HFFc6 (cell line): ENCODE measurements at regions not wholly inside any gene's neighbourhood (a gene's known extent, or its start where the extent isn't known, plus 50 kb on each side); places are given as distances from the start of the nearest gene placed in this dataset.

Experiments used
- DNase-seq: peaks from one replicate; pipeline ENCODE4 v3.0.0-alpha.2; 2018
- H3K27ac Mint-ChIP-seq: 2 replicates; pipeline ENCODE4 v1.8.0; 2020; ENCODE audit warnings: mild to moderate bottlenecking, mixed read lengths
- H3K27me3 Mint-ChIP-seq: 2 replicates; pipeline ENCODE4 v1.8.0; 2021; ENCODE audit warnings: mild to moderate bottlenecking, moderate library complexity, mixed read lengths; ENCODE audit not compliant: insufficient read depth
- H3K36me3 Mint-ChIP-seq: 2 replicates; pipeline ENCODE4 v1.8.0; 2021; ENCODE audit warnings: low read depth, mixed read lengths
- H3K4me1 Mint-ChIP-seq: 2 replicates; pipeline ENCODE4 v1.8.0; 2020; ENCODE audit warnings: low read depth, mixed read lengths
- H3K4me3 Mint-ChIP-seq: 2 replicates; pipeline ENCODE4 v1.8.0; 2020; ENCODE audit warnings: mild to moderate bottlenecking, moderate library complexity, mixed read lengths
- H3K9me3 Mint-ChIP-seq: 2 replicates; pipeline ENCODE4 v1.8.0; 2020; ENCODE audit warnings: mild to moderate bottlenecking, mixed read lengths
- TF ChIP-seq, protein P1 (sequence below): fragments of 200-600 bp; sonication (generic); IDR thresholded peaks from 2 replicates; pipeline ENCODE4 v1.5.0; 2021; ENCODE audit warnings: antibody characterized with exemption, mild to moderate bottlenecking

DNA sequence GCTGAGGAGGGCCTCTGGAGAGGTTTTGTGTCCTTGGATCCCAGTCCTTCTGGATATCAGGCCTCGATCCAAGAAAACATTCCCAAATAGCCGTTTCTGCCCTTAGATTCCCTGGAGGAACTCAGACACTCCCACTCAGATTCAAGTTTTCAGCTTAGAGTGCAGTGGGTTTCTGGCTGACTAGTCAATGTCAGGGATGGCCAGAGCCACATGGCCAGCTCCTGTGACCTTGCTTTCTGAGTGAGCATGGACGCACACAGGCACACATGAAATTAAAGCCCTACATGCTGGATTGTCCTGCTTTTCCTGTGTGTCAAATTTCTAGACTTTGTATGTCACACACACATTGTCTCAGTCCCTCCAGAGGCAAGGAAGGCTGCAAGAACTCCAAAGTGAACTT, 86.2 kb downstream of the TNFAIP2 start:
- H3K4me1 Mint-ChIP-seq, result peaks cover 31% of the 10 kb centered on the region
- H3K27me3 Mint-ChIP-seq, result peaks cover 5% of the 10 kb centered on the region
- no peaks in the 10 kb centered on the region for H3K36me3 Mint-ChIP-seq
- H3K9me3 Mint-ChIP-seq, result peaks cover 6% of the 10 kb centered on the region
- H3K4me3 Mint-ChIP-seq, result peak overlapping the region; percentile 54; the same call in 1 of the 2 replicates
- TF ChIP-seq, protein P1, sequence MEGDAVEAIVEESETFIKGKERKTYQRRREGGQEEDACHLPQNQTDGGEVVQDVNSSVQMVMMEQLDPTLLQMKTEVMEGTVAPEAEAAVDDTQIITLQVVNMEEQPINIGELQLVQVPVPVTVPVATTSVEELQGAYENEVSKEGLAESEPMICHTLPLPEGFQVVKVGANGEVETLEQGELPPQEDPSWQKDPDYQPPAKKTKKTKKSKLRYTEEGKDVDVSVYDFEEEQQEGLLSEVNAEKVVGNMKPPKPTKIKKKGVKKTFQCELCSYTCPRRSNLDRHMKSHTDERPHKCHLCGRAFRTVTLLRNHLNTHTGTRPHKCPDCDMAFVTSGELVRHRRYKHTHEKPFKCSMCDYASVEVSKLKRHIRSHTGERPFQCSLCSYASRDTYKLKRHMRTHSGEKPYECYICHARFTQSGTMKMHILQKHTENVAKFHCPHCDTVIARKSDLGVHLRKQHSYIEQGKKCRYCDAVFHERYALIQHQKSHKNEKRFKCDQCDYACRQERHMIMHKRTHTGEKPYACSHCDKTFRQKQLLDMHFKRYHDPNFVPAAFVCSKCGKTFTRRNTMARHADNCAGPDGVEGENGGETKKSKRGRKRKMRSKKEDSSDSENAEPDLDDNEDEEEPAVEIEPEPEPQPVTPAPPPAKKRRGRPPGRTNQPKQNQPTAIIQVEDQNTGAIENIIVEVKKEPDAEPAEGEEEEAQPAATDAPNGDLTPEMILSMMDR, result no peak
- no peak for DNase-seq
- no peak overlapping the region for H3K27ac Mint-ChIP-seq

DNA sequence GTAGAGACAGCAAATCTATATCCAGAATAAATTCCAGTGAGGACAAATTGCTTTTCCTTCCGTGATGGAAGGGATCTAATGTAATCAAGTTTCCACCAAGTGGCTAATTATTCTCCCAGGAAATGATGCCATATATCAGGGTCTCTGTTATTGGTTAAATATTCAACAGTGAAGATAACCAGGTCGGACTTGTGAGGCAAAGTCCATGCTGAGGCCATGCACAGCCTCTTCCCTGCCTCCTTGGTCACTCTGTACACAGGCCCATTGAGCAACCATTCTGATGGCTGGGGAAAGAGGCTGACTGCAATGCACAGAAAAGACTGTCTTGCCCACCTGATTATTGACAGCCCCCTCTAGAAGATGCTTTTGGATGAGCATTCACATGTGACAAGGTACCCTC, 90.1 kb downstream of the TNFAIP2 start:
- Mint-ChIP-seq H3K4me1 (peaks cover 14% of the 10 kb centered on the region), H3K27me3 (peaks cover 20% of the 10 kb centered on the region), H3K27ac (no peak overlapping the region), H3K9me3 (no peaks in the 10 kb centered on the region), H3K4me3 (no peak overlapping the region), H3K36me3 (no peaks in the 10 kb centered on the region)
- TF ChIP-seq, protein P1, result no peak
- no peak for DNase-seq

DNA sequence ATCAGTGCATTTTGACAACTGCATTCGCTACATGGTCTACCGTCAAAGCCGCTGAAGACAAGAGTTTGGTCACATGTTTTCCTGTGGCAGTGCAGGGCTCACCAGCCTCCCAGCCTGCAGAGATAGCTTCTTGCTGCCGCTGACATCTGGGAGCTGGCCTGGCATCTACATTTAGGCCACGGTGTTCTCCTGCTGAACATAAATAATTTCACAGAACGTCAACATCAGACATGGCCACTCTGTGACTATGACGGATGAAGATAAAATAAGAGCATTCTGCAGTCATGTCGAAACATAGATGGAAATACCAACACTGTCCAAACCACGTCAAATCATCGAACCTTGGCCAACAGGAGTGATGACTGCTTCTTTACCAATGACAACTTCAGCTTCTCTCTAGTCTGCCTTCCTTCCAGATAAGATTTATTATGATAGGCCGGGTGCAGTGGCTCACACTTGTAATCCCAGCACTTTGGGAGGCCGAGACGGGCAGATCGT, 91.2 kb downstream of the TNFAIP2 start:
- Mint-ChIP-seq H3K27me3 (peaks cover 23% of the 10 kb centered on the region), H3K4me1 (peaks cover 2% of the 10 kb centered on the region; the same call in 1 of the 2 replicates), H3K27ac (no peak overlapping the region), H3K36me3 (no peaks in the 10 kb centered on the region), H3K9me3 (no peaks in the 10 kb centered on the region), H3K4me3 (no peak overlapping the region)
- no peak for DNase-seq
- TF ChIP-seq, protein P1, result no peak

DNA sequence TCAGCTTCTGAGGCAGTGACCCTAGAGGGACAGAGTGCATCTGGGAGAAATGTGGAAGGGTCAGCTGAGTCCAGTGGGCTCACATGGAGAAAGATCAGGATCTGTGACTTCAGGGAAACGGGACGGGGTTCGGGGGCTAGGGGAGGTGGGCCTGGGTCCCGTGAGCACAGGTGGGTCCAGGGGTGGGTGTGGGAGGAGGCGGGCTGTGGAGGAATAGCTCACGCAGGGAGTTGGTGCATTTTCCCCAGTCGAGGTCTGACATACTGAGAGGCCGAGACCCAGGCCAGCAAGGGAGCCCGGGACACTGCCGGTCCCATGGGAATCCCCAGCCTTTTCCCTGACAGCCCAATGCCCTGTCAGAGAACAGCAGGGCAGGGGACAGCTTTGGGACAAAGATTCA, 93.1 kb downstream of the TNFAIP2 start:
- DNase-seq, result no peak

DNA sequence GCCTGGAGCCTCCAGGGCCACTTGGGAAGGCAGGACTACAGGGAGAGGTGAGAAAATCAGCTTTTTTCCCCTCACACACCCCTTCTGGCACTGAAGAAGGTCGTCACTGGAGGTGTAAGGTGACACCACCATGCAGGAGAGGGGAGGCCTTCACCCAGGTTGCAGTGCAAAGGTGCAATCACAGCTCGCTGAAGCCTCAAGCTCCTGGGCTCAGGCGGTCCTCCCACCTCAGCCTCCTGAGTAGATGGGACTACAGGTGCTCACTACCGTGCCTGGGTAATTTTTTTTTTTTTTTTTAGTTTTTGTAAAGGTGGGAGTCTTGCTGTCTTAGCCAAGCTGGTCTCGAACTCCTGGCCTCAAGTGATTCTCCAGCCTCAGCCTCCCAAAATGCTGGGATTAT, 93.6 kb downstream of the TNFAIP2 start:
- no peaks in the 10 kb centered on the region for H3K36me3 Mint-ChIP-seq
- H3K27ac Mint-ChIP-seq, result no peak overlapping the region
- no peaks in the 10 kb centered on the region for H3K4me1 Mint-ChIP-seq
- TF ChIP-seq, protein P1, result no peak
- H3K27me3 Mint-ChIP-seq, result peaks cover 29% of the 10 kb centered on the region
- H3K9me3 Mint-ChIP-seq, result no peaks in the 10 kb centered on the region
- H3K4me3 Mint-ChIP-seq, result no peak overlapping the region
- DNase-seq, result no peak

More for the DNA sequence above, 93.1 kb downstream of the TNFAIP2 start:
- no peak overlapping the region for H3K27ac Mint-ChIP-seq
- H3K4me1 Mint-ChIP-seq, result no peaks in the 10 kb centered on the region
- H3K9me3 Mint-ChIP-seq, result no peaks in the 10 kb centered on the region
- TF ChIP-seq, protein P1, result no peak
- H3K36me3 Mint-ChIP-seq, result no peaks in the 10 kb centered on the region
- H3K4me3 Mint-ChIP-seq, result no peak overlapping the region
- H3K27me3 Mint-ChIP-seq, result peaks cover 26% of the 10 kb centered on the region

DNA sequence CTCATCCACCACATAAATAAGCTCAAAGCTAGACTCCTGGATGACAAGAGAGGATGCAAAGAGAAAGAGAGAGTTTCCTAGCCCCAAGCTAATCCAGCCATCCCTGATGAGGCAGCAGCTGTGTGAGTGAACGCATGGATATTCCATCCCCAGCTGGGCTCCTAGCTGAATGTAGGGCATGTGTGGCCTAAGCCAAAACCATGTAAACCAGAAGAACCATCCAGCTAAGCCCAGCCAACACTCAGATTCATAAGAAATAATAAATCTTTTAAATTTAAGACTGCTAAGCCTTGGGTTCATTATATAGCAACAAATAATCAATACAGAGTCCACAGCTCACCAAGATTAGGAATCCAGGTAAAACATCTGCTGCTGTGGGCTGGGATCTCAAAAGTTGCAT, 94.3 kb downstream of the TNFAIP2 start:
- TF ChIP-seq, protein P1, result no peak
- Mint-ChIP-seq H3K4me3 (no peak overlapping the region), H3K4me1 (no peaks in the 10 kb centered on the region), H3K9me3 (no peaks in the 10 kb centered on the region), H3K27me3 (peaks cover 36% of the 10 kb centered on the region), H3K27ac (no peak overlapping the region), H3K36me3 (no peaks in the 10 kb centered on the region)
- no peak for DNase-seq
